Common myeloid progenitor, CD34-positive (primary cell): ENCODE measurements at regions not wholly inside any gene's neighbourhood (a gene's known extent, or its start where the extent isn't known, plus 50 kb on each side); places are given as distances from the start of the nearest gene placed in this dataset.

ENCODE experiments used
- CTCF ChIA-PET: fragments of 350-600 bp; sonication (Branson Sonifier 250); formaldehyde crosslinking; loops from one replicate; lab custom pipeline; 2021; ENCODE audit warnings: antibody characterized with exemption; lab: Charles Lee
- POLR2A ChIA-PET: fragments of 350-600 bp; sonication (Branson Sonifier 250); formaldehyde crosslinking; loops from one replicate; lab custom pipeline; 2021; ENCODE audit warnings: antibody characterized with exemption; lab: Charles Lee
- DNase-seq, 3 donors: peaks; one replicate each; pipeline versions ENCODE4 v3.0.0 to v3.0.0-alpha.2; 2013
- H3K27ac ChIP-seq, 2 experiments: 1 replicate in 1 of 2; 2 replicates in 1 of 2; pipeline ENCODE4 v1.7.0; 2013; ENCODE audit warnings: inconsistent platforms in 2 of 2, low read length in 2 of 2, mild to moderate bottlenecking in 2 of 2, low read depth in 1 of 2, moderate library complexity in 1 of 2; ENCODE audit not compliant: severe bottlenecking in 2 of 2, insufficient read depth in 1 of 2, poor library complexity in 1 of 2
- H3K27me3 ChIP-seq, 5 experiments: replicated peaks in 2 of 5; 1 replicate in 3 of 5; 2 replicates in 2 of 5; pipeline versions ENCODE4 v1.6.1 to v1.7.0; 2013; ENCODE audit warnings: low read length in 4 of 5, mild to moderate bottlenecking in 2 of 5, moderate library complexity in 2 of 5, inconsistent platforms in 1 of 5; ENCODE audit not compliant: insufficient read depth in 5 of 5, control insufficient read depth in 4 of 5
- H3K36me3 ChIP-seq, 4 experiments: 1 replicate in 2 of 4; 2 replicates in 2 of 4; pipeline versions ENCODE4 v1.6.1 to v1.7.0; 2013; ENCODE audit warnings: low read length in 3 of 4, control low read depth in 1 of 4, mild to moderate bottlenecking in 1 of 4; ENCODE audit not compliant: control insufficient read depth in 4 of 4, insufficient read depth in 4 of 4
- H3K4me1 ChIP-seq, 4 experiments: 1 replicate in 3 of 4; 2 replicates in 1 of 4; pipeline versions ENCODE4 v1.6.1 to v1.7.1; 2013; ENCODE audit warnings: low read length in 3 of 4, mild to moderate bottlenecking in 3 of 4, control low read depth in 1 of 4, inconsistent platforms in 1 of 4, moderate library complexity in 1 of 4; ENCODE audit not compliant: control insufficient read depth in 4 of 4, insufficient read depth in 4 of 4; ENCODE audit errors: control extremely low read depth in 1 of 4
- H3K4me3 ChIP-seq, 7 experiments: 1 replicate in 4 of 7; 2 replicates in 3 of 7; pipeline versions ENCODE4 v1.5.1 to v1.7.0; 2013; ENCODE audit warnings: mild to moderate bottlenecking in 7 of 7, low read length in 6 of 7, moderate library complexity in 6 of 7, inconsistent platforms in 2 of 7, low read depth in 2 of 7, control low read depth in 1 of 7; ENCODE audit not compliant: insufficient read depth in 4 of 7, control insufficient read depth in 1 of 7; ENCODE audit errors: extremely low read depth in 1 of 7
- H3K9me3 ChIP-seq, 5 experiments: 1 replicate in 4 of 5; 2 replicates in 1 of 5; pipeline versions ENCODE4 v1.6.1 to v1.7.1; 2013; ENCODE audit warnings: low read length in 4 of 5, mild to moderate bottlenecking in 2 of 5, inconsistent platforms in 1 of 5, low read depth in 1 of 5, moderate library complexity in 1 of 5; ENCODE audit not compliant: control insufficient read depth in 4 of 5, insufficient read depth in 2 of 5; ENCODE audit errors: control extremely low read depth in 1 of 5
- WGBS: methylation state at CpG from one replicate; pipeline ENCODE4 v1.1.5; 2013; ENCODE audit not compliant: insufficient coverage; 5-methylcytosine and 5-hydroxymethylcytosine counted together

DNA sequence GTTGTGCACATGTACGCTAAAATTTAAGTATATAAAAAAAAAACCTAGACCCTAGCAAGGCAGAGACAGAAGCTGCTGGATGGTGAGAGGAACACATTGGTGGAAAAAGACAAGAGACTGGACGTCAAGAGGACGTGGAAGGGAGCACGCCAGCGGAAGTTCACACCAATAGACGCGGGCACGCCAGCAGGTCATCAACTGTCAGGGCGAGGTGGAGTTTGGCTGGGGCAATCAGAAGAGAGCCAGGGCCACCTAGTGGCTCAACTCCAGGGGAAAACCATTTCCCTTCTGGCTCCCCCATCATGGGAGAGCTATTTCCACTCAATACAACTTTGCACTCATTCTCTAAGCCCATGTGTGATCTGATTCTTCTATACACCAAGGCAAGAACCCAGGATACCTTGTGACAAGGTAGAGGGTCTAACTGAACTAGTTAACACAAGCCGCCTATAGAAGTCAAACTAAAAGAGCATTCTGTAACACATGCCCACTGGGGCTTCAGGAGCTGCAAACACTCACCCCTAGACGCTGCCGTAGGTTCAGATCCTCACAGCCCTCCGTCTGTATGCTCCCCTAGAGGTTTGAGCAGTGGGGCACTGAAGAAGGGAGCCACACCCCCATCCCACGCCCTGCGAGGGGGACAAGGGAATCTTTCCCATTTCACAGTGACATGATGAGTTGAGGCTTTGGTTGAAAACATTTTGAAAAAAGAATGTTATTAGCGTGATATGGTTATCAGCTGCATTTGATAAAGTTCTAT, 702.7 kb downstream of the TMTC2 start:
- DNase-seq, result peak; percentile 1 to 17 (median 11)
- Histone ChIP-seq H3K36me3 (no peaks in the 10 kb centered on the region), H3K9me3 (no peaks in the 10 kb centered on the region), H3K27me3 (no peaks in the 10 kb centered on the region), H3K4me1 (no peaks in the 10 kb centered on the region), H3K27ac (no peak overlapping the region), H3K4me3 (peak overlapping the region in 1 of 7 experiments; percentile 30)
- CTCF ChIA-PET, result no interaction called here
- WGBS, result 55% methylated on average over 12 of the region's 16 CpGs
- POLR2A ChIA-PET, result interaction anchor here (0.7 kb wide), 1 partner anchor 148 kb away, joined by 3 read pairs; no protein-coding TSS in a partner anchor

DNA sequence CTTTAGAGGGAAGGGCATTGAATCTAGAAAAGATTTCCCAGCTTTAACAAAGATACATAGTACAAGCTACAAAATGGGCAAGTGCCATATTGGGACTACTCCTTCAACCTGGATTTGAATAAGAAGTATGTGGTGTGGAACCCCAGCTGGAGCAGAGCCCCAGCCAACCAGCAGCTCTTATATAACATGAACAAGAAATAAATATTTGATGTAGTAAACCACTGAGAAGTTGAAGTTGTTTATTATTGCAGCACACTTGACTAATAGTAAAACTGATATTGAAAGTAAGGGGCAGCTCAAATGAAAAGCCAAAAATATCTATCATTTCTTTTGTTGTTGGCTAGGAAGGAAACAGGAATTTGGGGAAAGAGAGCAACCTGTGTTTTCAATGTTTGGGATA, 701.8 kb downstream of the TMTC2 start:
- H3K9me3 ChIP-seq, result no peaks in the 10 kb centered on the region
- H3K4me1 ChIP-seq, result no peaks in the 10 kb centered on the region
- H3K27ac ChIP-seq, result no peak overlapping the region
- no peak for DNase-seq
- H3K4me3 ChIP-seq, result peak overlapping the region in 1 of 7 experiments; percentile 28
- no peaks in the 10 kb centered on the region for H3K36me3 ChIP-seq
- ChIA-PET POLR2A (interaction anchor here (0.7 kb wide), 2 partner anchors 148 to 938 kb away, joined by 3 read pairs; no protein-coding TSS in a partner anchor), CTCF (no interaction called here)
- no peaks in the 10 kb centered on the region for H3K27me3 ChIP-seq

DNA sequence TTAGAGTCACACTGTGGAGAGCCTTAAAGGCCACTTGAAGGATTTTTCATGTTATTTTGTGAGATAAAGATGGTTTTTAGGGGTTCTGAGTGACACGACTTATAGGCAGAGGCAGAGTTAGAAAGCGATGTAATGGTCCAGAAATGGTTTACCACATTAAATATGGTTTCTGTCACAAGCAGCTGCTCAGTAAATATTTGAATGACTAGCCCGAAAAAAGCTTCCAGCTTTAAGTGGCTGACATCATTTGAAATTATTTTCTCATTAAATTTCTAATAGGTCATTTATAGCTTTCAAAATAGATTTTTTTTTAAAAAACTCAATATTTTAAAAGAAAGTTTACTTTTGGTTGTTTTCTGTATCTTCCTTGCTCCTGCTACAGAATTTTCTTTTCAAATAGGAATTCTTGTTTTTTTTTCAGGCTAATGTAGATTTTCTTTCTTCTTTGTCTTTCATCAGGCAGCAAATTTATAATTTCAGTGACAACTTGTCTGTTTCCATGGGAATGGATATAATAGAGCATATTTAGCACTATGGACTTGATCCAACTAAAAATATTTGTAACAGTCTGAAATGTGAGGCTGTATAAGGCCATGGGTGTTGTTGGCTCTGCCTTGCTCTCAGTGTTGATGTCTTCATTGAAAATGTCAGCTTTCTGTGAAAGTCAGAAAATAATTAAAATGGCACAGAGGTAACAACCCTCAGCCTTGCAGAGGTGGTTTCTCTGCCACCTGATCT, 700.0 kb downstream of the TMTC2 start:
- ChIA-PET POLR2A (no interaction called here), CTCF (no interaction called here)
- no peaks in the 10 kb centered on the region for H3K27me3 ChIP-seq
- whole genome bisulfite sequencing, result no CpG with 5 or more reads among the region's 3 CpGs
- no peaks in the 10 kb centered on the region for H3K4me1 ChIP-seq
- no peak overlapping the region for H3K4me3 ChIP-seq
- H3K27ac ChIP-seq, result no peak overlapping the region
- H3K9me3 ChIP-seq, result no peaks in the 10 kb centered on the region
- H3K36me3 ChIP-seq, result no peaks in the 10 kb centered on the region
- DNase-seq, result no peak

DNA sequence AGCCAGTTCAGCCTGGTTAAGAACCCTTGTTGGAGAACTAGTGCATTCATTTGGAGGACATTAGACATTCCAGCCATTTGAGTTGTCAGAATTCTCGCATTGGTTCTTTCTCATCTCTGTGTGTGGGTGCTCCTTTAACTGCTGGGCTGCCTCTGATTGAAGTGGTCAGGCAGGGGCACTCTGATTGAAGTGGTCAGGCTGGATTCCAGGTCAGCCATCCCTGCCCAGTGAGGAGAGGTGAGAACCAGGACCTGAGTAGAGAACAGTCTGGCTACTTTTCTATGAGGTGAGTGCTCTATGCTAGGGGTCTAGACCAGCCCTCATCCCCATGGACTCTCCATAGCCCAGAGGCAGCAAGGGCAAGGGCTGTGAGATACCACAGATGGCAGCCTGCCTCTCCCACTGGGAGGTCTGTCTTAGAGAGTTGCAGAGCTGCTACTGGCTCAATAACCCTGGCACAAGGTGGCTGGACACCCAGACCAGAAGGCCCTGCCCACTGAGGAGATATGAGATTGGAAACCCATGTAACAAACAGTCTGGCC, 691.6 kb downstream of the TMTC2 start:
- no peak overlapping the region for H3K27ac ChIP-seq
- no peak overlapping the region for H3K4me3 ChIP-seq
- POLR2A ChIA-PET, result no interaction called here
- no peaks in the 10 kb centered on the region for H3K36me3 ChIP-seq
- H3K27me3 ChIP-seq, result no peaks in the 10 kb centered on the region
- CTCF ChIA-PET, result no interaction called here
- no peak for DNase-seq
- H3K9me3 ChIP-seq, result peaks cover 0 to 3% (median 0%) of the 10 kb centered on the region in 5 experiments
- 100% methylated on average over 1 of the region's 1 CpG for WGBS
- no peaks in the 10 kb centered on the region for H3K4me1 ChIP-seq

DNA sequence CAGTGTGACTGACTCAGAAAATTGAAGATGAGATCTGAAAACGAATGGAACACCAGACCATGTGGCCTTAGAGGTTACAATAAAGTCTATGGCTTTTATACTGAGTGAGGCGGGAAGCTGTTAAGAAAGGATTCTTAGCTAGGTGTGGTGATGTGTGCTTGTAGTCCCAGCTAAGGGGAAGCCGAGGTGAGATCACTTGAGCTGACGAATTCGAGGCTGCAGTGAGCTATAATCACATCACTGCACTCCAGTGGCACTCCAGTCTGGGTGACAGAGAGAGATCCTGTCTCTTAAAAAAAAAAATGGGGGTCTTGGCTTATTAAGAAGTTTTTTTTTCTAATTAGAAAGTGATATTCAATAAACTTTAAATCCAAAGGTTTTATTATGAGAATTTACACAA, 678.6 kb downstream of the TMTC2 start:
- ChIA-PET CTCF (no interaction called here), POLR2A (no interaction called here)
- no peak overlapping the region for H3K27ac ChIP-seq
- no peak for DNase-seq
- H3K36me3 ChIP-seq, result no peaks in the 10 kb centered on the region
- no peaks in the 10 kb centered on the region for H3K9me3 ChIP-seq
- H3K4me1 ChIP-seq, result no peaks in the 10 kb centered on the region
- no peak overlapping the region for H3K4me3 ChIP-seq
- 70% methylated on average over 4 of the region's 5 CpGs for WGBS
- H3K27me3 ChIP-seq, result no peaks in the 10 kb centered on the region

DNA sequence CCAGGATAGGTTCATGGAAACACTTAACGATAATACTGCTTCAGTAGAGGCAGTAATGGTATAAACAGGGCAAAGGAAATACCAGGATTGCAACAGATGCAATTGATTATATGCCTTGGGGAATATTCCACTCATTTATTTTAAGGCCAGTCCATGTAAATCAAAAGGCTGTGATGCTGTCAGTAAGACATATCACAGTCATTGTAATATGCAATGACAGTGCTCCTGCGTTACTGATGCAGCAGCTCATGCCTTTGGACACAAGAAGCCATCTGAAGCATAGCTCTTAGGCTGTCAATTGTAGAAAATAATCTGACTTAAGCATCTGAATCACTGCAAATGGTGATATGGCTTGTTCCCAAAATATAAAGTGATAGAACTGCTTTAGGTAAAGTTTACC, 674.8 kb downstream of the TMTC2 start:
- no peaks in the 10 kb centered on the region for H3K27me3 ChIP-seq
- no peak overlapping the region for H3K4me3 ChIP-seq
- H3K9me3 ChIP-seq, result no peaks in the 10 kb centered on the region
- no peaks in the 10 kb centered on the region for H3K4me1 ChIP-seq
- H3K36me3 ChIP-seq, result no peaks in the 10 kb centered on the region
- POLR2A ChIA-PET, result no interaction called here
- WGBS, result 100% methylated on average over 2 of the region's 2 CpGs
- CTCF ChIA-PET, result no interaction called here
- DNase-seq, result no peak
- no peak overlapping the region for H3K27ac ChIP-seq

DNA sequence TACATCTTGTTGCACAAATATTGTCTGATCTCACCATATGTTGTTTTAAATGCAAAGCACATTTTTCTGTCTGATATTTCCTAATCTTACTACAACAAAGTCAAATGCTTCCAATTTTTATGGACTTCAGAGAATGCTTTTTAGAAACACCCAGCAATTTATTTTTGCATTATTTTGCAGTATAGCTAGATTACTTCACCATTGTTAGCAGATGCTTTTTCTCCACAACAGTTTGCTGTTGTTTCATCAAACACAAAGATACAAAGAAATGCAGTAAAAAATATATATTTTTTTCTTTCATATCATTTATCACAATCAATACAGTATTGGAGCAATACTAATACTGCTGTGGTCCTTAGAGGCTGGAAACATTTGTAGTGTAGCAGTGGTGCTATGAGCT, 674.4 kb downstream of the TMTC2 start:
- Histone ChIP-seq H3K27me3 (no peaks in the 10 kb centered on the region), H3K36me3 (no peaks in the 10 kb centered on the region), H3K4me3 (no peak overlapping the region), H3K9me3 (no peaks in the 10 kb centered on the region), H3K27ac (no peak overlapping the region), H3K4me1 (no peaks in the 10 kb centered on the region)
- DNase-seq, result no peak
- CTCF ChIA-PET, result no interaction called here
- POLR2A ChIA-PET, result no interaction called here
